Neural progenitor cell (in vitro differentiated cells): ENCODE measurements at regions not wholly inside any gene's neighbourhood (a gene's known extent, or its start where the extent isn't known, plus 50 kb on each side); places are given as distances from the start of the nearest gene placed in this dataset.

Source experiments
- DNase-seq: peaks from one replicate; pipeline ENCODE4 v3.0.0-alpha.2; 2016; ENCODE audit warnings: low spot score
- H2AFZ ChIP-seq: fragments of 200-600 bp; sonication (generic); replicated peaks from 2 replicates; pipeline ENCODE4 v1.6.1; 2016; ENCODE audit warnings: antibody characterized with exemption
- H3F3A ChIP-seq: fragments of 200-600 bp; sonication (generic); 2 replicates; pipeline ENCODE4 v1.6.1; 2016; ENCODE audit warnings: antibody characterized with exemption, low read depth
- H3K27ac ChIP-seq: fragments of 200-600 bp; sonication (generic); 2 replicates; pipeline ENCODE4 v1.5.1; 2016; ENCODE audit warnings: mild to moderate bottlenecking
- H3K27me3 ChIP-seq: fragments of 200-600 bp; sonication (generic); 2 replicates; pipeline ENCODE4 v1.6.1; 2016; ENCODE audit warnings: mild to moderate bottlenecking, moderate library complexity
- H3K36me3 ChIP-seq: fragments of 200-600 bp; sonication (generic); 2 replicates; pipeline ENCODE4 v1.5.1; 2016
- H3K4me1 ChIP-seq: fragments of 200-600 bp; sonication (generic); 2 replicates; pipeline ENCODE4 v1.6.1; 2016; ENCODE audit warnings: mixed run types
- H3K4me2 ChIP-seq: fragments of 200-600 bp; sonication (generic); 2 replicates; pipeline ENCODE4 v1.6.1; 2016
- H3K4me3 ChIP-seq: fragments of 200-600 bp; sonication (generic); 2 replicates; pipeline ENCODE4 v1.5.1; 2016
- H3K79me2 ChIP-seq: fragments of 200-600 bp; sonication (generic); 2 replicates; pipeline ENCODE4 v1.6.1; 2016; ENCODE audit warnings: low read depth
- H3K9ac ChIP-seq: fragments of 200-600 bp; sonication (generic); 2 replicates; pipeline ENCODE4 v1.6.1; 2016
- H3K9me3 ChIP-seq: fragments of 200-600 bp; sonication (generic); 2 replicates; pipeline ENCODE4 v1.5.1; 2016; ENCODE audit warnings: low read depth
- H4K20me1 ChIP-seq: fragments of 200-600 bp; sonication (generic); 2 replicates; pipeline ENCODE4 v1.6.1; 2016; ENCODE audit warnings: low read depth
- H3K27ac Mint-ChIP-seq: 3 replicates; pipeline ENCODE4 v1.8.0; 2021; ENCODE audit warnings: mixed read lengths
- H3K27me3 Mint-ChIP-seq: 2 replicates; pipeline ENCODE4 v1.8.0; 2022; ENCODE audit warnings: low read depth, mild to moderate bottlenecking, inconsistent platforms, moderate library complexity, mixed read lengths; ENCODE audit not compliant: insufficient read depth
- H3K36me3 Mint-ChIP-seq: 3 replicates; pipeline ENCODE4 v1.8.0; 2021; ENCODE audit warnings: mixed read lengths
- H3K4me1 Mint-ChIP-seq: 3 replicates; pipeline ENCODE4 v1.8.0; 2021; ENCODE audit warnings: mixed read lengths
- H3K4me3 Mint-ChIP-seq: 3 replicates; pipeline ENCODE4 v1.8.0; 2021; ENCODE audit warnings: mild to moderate bottlenecking, moderate library complexity, mixed read lengths
- H3K9me3 Mint-ChIP-seq: 3 replicates; pipeline ENCODE4 v1.8.0; 2020; ENCODE audit warnings: mixed read lengths
- EZH2 ChIP-seq: fragments of 200-600 bp; sonication (generic); IDR thresholded peaks from 2 replicates; pipeline ENCODE4 v1.6.1; 2017; ENCODE audit warnings: antibody characterized with exemption, mild to moderate bottlenecking, moderate library complexity
- EZH2phosphoT487 ChIP-seq: fragments of 200-600 bp; sonication (generic); IDR thresholded peaks from 2 replicates; pipeline ENCODE4 v1.6.1; 2017; ENCODE audit warnings: antibody characterized with exemption
- TF ChIP-seq, protein P1 (sequence below): fragments of 200-600 bp; sonication (generic); IDR thresholded peaks from 2 replicates; pipeline ENCODE4 v1.5.1; 2017; ENCODE audit warnings: antibody characterized with exemption, mild to moderate bottlenecking

- H3K9ac ChIP-seq = no peak overlapping the region
- H3K27ac Mint-ChIP-seq = no peak overlapping the region
- no peaks in the 10 kb centered on the region for H3K36me3 Mint-ChIP-seq
- H3K27ac ChIP-seq = no peak overlapping the region
- H3K4me3 ChIP-seq = no peak overlapping the region
- no peaks in the 10 kb centered on the region for H3K4me1 ChIP-seq
- TF ChIP-seq EZH2 (no peak), EZH2phosphoT487 (no peak)
- TF ChIP-seq, protein P1, sequence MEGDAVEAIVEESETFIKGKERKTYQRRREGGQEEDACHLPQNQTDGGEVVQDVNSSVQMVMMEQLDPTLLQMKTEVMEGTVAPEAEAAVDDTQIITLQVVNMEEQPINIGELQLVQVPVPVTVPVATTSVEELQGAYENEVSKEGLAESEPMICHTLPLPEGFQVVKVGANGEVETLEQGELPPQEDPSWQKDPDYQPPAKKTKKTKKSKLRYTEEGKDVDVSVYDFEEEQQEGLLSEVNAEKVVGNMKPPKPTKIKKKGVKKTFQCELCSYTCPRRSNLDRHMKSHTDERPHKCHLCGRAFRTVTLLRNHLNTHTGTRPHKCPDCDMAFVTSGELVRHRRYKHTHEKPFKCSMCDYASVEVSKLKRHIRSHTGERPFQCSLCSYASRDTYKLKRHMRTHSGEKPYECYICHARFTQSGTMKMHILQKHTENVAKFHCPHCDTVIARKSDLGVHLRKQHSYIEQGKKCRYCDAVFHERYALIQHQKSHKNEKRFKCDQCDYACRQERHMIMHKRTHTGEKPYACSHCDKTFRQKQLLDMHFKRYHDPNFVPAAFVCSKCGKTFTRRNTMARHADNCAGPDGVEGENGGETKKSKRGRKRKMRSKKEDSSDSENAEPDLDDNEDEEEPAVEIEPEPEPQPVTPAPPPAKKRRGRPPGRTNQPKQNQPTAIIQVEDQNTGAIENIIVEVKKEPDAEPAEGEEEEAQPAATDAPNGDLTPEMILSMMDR = no peak
- peaks cover 19% of the 10 kb centered on the region for H3K4me1 Mint-ChIP-seq
- no peak overlapping the region for H3K4me2 ChIP-seq
- no peaks in the 10 kb centered on the region for H4K20me1 ChIP-seq
- peaks cover 2% of the 10 kb centered on the region for H3K9me3 Mint-ChIP-seq
- no peaks in the 10 kb centered on the region for H3K27me3 ChIP-seq
- no peak for DNase-seq
- no peak overlapping the region for H3K4me3 Mint-ChIP-seq
- no peak overlapping the region for H2AFZ ChIP-seq
- no peaks in the 10 kb centered on the region for H3K9me3 ChIP-seq
- H3K36me3 ChIP-seq = no peaks in the 10 kb centered on the region
- H3K27me3 Mint-ChIP-seq = peaks cover 10% of the 10 kb centered on the region
- no peaks in the 10 kb centered on the region for H3F3A ChIP-seq
- no peaks in the 10 kb centered on the region for H3K79me2 ChIP-seq
These were observed 1335.9 kb downstream of the TBC1D22A start for GRCh38 chr22:48098243-48098920.

DNA sequence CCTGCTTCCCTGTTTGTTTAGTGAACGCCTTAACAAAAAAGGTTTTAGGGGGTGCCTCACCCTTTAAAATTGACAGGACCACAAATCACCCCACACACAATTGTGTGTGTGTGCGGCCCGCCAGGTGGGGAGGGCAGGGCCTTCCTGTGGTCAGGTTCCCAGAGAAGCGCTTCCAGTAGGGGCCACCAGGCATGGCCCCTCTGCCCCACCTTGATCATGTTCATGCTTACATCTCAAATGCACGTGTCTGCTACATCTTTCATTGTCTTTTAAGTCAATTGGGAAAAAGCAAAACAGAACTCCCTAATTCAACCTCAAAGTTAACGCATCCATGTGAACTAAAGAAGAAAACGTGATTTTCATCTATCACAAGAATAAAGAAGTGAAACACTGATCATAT, 1335.3 kb downstream of the TBC1D22A start:
- H3K27me3 Mint-ChIP-seq = peaks cover 8% of the 10 kb centered on the region
- no peaks in the 10 kb centered on the region for H3K9me3 ChIP-seq
- H3K4me1 Mint-ChIP-seq = peaks cover 13% of the 10 kb centered on the region
- H3K4me3 ChIP-seq = no peak overlapping the region
- no peaks in the 10 kb centered on the region for H3K36me3 Mint-ChIP-seq
- peaks cover 2% of the 10 kb centered on the region for H3K9me3 Mint-ChIP-seq
- no peak overlapping the region for H3K27ac Mint-ChIP-seq
- no peaks in the 10 kb centered on the region for H4K20me1 ChIP-seq
- H2AFZ ChIP-seq = no peak overlapping the region
- no peaks in the 10 kb centered on the region for H3F3A ChIP-seq
- no peak overlapping the region for H3K9ac ChIP-seq
- no peaks in the 10 kb centered on the region for H3K79me2 ChIP-seq
- no peak overlapping the region for H3K4me3 Mint-ChIP-seq
- TF ChIP-seq EZH2 (no peak), EZH2phosphoT487 (no peak)
- TF ChIP-seq, protein P1 = no peak
- DNase-seq = no peak
- no peak overlapping the region for H3K4me2 ChIP-seq
- no peaks in the 10 kb centered on the region for H3K27me3 ChIP-seq
- H3K4me1 ChIP-seq = no peaks in the 10 kb centered on the region
- no peak overlapping the region for H3K27ac ChIP-seq
- no peaks in the 10 kb centered on the region for H3K36me3 ChIP-seq

GRCh38 chr22:48096851-48097665, 1334.6 kb downstream of the TBC1D22A start:
- H3K4me2 ChIP-seq = no peak overlapping the region
- no peaks in the 10 kb centered on the region for H4K20me1 ChIP-seq
- H3K9ac ChIP-seq = no peak overlapping the region
- no peaks in the 10 kb centered on the region for H3K79me2 ChIP-seq
- Mint-ChIP-seq H3K4me3 (no peak overlapping the region), H3K4me1 (peaks cover 13% of the 10 kb centered on the region), H3K27ac (no peak overlapping the region), H3K36me3 (no peaks in the 10 kb centered on the region), H3K27me3 (peaks cover 8% of the 10 kb centered on the region), H3K9me3 (peaks cover 2% of the 10 kb centered on the region)
- H3K27ac ChIP-seq = no peak overlapping the region
- TF ChIP-seq, protein P1 = no peak
- no peak for TF ChIP-seq EZH2
- TF ChIP-seq EZH2phosphoT487 = no peak
- H3K9me3 ChIP-seq = no peaks in the 10 kb centered on the region
- DNase-seq = peak; percentile 16
- peak overlapping the region; percentile 37 for H2AFZ ChIP-seq
- no peaks in the 10 kb centered on the region for H3K36me3 ChIP-seq
- no peak overlapping the region for H3K4me3 ChIP-seq
- H3F3A ChIP-seq = no peaks in the 10 kb centered on the region
- no peaks in the 10 kb centered on the region for H3K4me1 ChIP-seq
- H3K27me3 ChIP-seq = no peaks in the 10 kb centered on the region
